ENCODE measurements at regions not wholly inside any gene's neighbourhood (a gene's known extent, or its start where the extent isn't known, plus 50 kb on each side); places are given as distances from the start of the nearest gene placed in this dataset.
"Not testable (repeated sequence)": the region's sequence is repeated elsewhere in the genome, so short reads cannot be mapped to it uniquely, and the experiment has no call there.

DNA sequence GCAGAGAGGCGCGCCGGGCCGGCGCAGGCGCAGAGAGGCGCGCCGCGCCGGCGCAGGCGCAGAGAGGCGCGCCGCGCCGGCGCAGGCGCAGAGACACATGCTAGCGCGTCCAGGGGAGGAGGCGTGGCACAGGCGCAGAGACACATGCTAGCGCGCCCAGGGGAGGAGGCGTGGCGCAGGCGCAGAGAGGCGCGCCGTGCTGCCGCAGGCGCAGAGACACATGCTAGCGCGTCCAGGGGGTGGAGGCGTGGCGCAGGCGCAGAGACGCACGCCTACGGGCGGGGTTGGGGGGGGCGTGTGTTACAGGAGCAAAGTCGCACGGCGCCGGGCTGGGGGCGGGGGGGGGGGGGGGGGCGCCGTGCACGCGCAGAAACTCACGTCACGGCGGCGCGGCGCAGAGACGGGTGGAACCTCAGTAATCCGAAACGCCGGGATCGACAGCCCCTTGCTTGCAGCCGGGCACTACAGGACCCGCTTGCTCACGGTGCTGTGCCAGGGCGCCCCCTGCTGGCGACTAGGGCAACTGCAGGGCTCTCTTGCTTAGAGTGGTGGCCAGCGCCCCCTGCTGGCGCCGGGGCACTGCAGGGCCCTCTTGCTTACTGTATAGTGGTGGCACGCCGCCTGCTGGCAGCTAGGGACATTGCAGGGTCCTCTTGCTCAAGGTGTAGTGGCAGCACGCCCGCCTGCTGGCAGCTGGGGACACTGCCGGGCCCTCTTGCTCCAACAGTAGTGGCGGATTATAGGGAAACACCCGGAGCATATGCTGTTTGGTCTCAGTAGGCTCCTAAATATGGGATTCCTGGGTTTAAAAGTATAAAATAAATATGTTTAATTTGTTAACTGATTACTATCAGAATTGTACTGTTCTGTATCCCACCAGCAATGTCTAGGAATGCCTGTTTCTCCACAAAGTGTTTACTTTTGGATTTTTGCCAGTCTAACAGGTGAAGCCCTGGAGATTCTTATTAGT is 269.9 kb downstream of the OR4F29 start:
- not testable (repeated sequence) for H3K27me3 Mint-ChIP-seq (ENCODE audit: insufficient read depth); DNase-seq
- TF ChIP-seq, protein P1, sequence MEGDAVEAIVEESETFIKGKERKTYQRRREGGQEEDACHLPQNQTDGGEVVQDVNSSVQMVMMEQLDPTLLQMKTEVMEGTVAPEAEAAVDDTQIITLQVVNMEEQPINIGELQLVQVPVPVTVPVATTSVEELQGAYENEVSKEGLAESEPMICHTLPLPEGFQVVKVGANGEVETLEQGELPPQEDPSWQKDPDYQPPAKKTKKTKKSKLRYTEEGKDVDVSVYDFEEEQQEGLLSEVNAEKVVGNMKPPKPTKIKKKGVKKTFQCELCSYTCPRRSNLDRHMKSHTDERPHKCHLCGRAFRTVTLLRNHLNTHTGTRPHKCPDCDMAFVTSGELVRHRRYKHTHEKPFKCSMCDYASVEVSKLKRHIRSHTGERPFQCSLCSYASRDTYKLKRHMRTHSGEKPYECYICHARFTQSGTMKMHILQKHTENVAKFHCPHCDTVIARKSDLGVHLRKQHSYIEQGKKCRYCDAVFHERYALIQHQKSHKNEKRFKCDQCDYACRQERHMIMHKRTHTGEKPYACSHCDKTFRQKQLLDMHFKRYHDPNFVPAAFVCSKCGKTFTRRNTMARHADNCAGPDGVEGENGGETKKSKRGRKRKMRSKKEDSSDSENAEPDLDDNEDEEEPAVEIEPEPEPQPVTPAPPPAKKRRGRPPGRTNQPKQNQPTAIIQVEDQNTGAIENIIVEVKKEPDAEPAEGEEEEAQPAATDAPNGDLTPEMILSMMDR (IDR thresholded peaks at IDR 0.05), result peak; percentile 73

DNA sequence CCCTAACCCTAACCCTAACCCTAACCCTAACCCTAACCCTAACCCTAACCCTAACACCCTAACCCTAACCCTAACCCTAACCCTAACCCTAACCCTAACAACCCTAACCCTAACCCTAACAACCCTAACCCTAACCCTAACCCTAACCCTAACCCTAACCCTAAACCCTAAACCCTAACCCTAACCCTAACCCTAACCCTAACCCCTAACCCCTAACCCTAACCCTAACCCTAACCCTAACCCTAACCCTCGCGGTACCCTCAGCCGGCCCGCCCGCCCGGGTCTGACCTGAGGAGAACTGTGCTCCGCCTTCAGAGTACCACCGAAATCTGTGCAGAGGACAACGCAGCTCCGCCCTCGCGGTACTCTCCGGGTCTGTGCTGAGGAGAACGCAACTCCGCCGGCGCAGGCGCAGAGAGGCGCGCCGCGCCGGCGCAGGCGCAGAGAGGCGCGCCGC is 270.7 kb downstream of the OR4F29 start:
- not testable (repeated sequence) for H3K4me3 Mint-ChIP-seq; H3K27ac Mint-ChIP-seq; H3K27me3 Mint-ChIP-seq (ENCODE audit: insufficient read depth); H3K36me3 Mint-ChIP-seq (ENCODE audit: low read depth); H3K4me1 Mint-ChIP-seq (ENCODE audit: low read depth); H3K9me3 Mint-ChIP-seq; DNase-seq

More for the DNA sequence above, 269.9 kb downstream of the OR4F29 start:
- not testable (repeated sequence) for H3K27ac Mint-ChIP-seq; H3K4me3 Mint-ChIP-seq; H3K36me3 Mint-ChIP-seq (ENCODE audit: low read depth); H3K9me3 Mint-ChIP-seq; H3K4me1 Mint-ChIP-seq (ENCODE audit: low read depth)

DNA sequence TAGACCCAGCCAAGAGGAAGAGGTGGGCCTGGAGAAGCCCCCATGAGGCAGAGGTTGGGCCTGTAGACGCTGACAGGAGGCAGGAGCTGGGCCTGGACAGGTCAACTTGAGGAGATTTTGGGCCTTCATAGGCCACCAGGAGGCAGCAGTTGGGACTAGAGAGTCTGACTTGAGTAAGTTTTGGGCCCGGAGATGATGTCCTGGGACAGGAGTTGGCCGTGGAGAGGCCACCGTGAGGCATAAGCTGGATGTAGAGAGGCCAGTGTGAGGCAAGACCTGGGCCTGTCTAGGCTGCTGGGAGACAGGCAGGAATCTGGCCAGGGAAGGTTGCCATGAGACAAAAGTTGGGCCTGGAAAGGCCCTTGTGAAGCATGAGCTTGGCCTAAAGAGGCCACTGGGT is 312.6 kb downstream of the OR4F29 start:
- H3K27me3 Mint-ChIP-seq (ENCODE audit: insufficient read depth); H3K36me3 Mint-ChIP-seq (ENCODE audit: low read depth); H3K27ac Mint-ChIP-seq; H3K4me1 Mint-ChIP-seq (ENCODE audit: low read depth); H3K9me3 Mint-ChIP-seq; H3K4me3 Mint-ChIP-seq; DNase-seq: not testable (repeated sequence)

DNA sequence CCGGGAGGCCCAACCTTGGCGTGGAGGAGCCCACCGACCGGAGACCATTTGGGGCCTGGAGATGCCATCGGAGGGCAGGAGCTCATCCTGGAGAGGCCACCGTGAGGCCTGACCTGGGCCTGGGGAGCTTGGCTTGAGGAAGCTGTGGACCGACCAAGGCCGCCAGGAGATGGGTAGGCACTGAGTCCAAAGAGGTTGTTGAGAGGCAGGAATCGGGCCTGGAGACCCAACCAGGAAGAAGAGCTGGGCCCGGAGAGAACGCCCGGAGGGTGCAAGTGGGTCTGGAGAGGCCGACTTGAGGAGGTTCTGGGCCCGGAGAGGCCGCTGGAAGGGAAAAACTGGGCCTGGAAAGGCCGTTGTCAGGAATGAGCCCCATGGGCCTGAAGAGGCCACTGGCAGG is 313.8 kb downstream of the OR4F29 start:
- H3K27ac Mint-ChIP-seq; H3K36me3 Mint-ChIP-seq (ENCODE audit: low read depth); DNase-seq; H3K4me1 Mint-ChIP-seq (ENCODE audit: low read depth); H3K27me3 Mint-ChIP-seq (ENCODE audit: insufficient read depth); H3K4me3 Mint-ChIP-seq; H3K9me3 Mint-ChIP-seq: not testable (repeated sequence)

DNA sequence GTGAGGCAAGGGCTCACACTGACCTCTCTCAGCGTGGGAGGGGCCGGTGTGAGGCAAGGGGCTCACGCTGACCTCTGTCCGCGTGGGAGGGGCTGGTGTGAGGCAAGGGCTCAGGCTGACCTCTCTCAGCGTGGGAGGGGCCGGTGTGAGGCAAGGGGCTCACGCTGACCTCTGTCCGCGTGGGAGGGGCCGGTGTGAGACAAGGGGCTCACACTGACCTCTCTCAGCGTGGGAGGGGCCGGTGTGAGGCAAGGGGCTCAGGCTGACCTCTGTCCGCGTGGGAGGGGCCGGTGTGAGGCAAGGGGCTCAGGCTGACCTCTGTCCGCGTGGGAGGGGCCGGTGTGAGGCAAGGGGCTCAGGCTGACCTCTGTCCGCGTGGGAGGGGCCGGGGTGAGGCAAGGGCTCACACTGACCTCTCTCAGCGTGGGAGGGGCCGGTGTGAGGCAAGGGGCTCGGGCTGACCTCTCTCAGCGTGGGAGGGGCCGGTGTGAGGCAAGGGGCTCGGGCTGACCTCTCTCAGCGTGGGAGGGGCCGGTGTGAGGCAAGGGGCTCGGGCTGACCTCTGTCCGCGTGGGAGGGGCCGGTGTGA is 315.0 kb downstream of the OR4F29 start:
- H3K4me1 Mint-ChIP-seq (ENCODE audit: low read depth); H3K9me3 Mint-ChIP-seq; H3K4me3 Mint-ChIP-seq; H3K27me3 Mint-ChIP-seq (ENCODE audit: insufficient read depth); H3K27ac Mint-ChIP-seq; H3K36me3 Mint-ChIP-seq (ENCODE audit: low read depth); DNase-seq: not testable (repeated sequence)

DNA sequence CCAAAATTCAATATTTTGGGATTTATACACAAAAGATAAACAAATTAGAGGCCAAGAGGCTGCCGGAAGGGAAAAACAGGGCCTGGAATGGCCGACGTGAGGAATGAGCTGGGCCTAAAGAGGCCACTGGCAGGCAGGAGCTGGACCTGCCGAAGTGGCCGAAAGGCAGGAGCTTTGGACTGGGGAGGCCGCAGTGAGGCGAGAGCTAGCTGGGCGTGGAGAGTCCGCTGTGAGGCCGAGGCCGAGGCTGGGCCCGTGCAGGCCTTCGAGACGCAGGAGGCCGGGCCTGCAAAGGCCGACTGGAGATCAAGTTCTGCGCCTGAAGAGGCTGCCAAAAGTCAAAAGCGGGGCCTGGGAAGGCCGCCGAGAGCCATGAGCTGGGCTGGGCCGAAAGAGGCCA is 316.5 kb downstream of the OR4F29 start:
- not testable (repeated sequence) for H3K36me3 Mint-ChIP-seq (ENCODE audit: low read depth); H3K4me3 Mint-ChIP-seq; H3K27me3 Mint-ChIP-seq (ENCODE audit: insufficient read depth); H3K27ac Mint-ChIP-seq; H3K4me1 Mint-ChIP-seq (ENCODE audit: low read depth); H3K9me3 Mint-ChIP-seq; DNase-seq

DNA sequence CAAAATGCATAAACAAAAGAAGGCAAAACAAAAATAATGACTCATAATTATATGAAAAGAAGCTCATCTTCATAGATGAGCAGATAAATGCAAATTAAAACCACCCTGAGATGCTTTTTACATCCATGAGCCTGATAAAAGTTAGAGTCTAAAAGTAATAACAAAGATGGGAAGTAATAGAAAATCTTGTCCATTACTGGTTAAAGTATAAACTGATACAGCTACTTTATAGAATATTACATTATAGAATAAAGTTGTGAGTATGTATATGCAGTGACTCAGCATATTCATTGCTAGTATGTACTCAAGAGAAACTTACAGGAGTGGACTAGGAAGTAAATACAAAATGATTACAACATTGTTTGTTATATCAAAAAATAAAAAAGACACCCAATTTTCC is 333.0 kb downstream of the OR4F29 start:
- H3K9me3 Mint-ChIP-seq; H3K27me3 Mint-ChIP-seq (ENCODE audit: insufficient read depth); H3K27ac Mint-ChIP-seq; H3K4me3 Mint-ChIP-seq; H3K4me1 Mint-ChIP-seq (ENCODE audit: low read depth); H3K36me3 Mint-ChIP-seq (ENCODE audit: low read depth); DNase-seq: not testable (repeated sequence)

DNA sequence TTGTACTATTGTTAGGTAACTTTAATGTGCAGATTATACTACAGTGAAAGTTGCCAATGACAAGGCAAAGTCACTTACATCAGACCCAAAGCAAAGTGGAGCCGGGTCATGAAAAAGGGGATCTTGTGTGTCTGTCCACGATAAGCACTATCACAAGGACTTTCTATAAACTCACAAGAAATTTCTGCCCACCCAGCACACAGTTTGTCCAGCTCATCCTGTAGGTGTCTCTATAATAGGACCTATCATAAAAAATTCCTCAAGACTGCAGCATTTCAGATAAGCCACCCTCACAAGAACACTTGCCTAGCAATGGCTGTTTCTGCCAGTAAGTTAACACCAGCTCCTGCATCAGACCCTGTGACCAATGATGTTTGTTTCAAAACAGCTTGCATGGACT is 335.9 kb downstream of the OR4F29 start:
- DNase-seq; H3K36me3 Mint-ChIP-seq (ENCODE audit: low read depth); H3K27ac Mint-ChIP-seq; H3K4me3 Mint-ChIP-seq; H3K9me3 Mint-ChIP-seq; H3K27me3 Mint-ChIP-seq (ENCODE audit: insufficient read depth); H3K4me1 Mint-ChIP-seq (ENCODE audit: low read depth): not testable (repeated sequence)

DNA sequence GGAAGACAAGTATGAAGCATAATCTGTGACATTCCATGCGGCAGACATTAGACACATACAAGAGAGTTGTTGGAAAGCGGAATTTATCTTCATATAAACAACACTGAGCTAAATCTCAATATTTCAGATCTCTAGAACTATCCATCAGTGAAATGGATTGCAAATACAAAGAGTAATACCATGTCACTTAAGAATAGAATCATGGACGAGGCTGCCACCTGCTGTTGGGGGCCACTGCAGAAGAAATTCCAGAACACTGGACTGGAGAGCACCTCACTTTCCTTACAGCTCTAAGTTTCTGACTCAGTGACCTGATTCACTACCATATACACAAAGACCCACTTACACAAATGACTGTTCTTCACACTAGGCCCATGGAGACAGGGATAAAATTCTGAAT is 346.7 kb downstream of the OR4F29 start:
- peak; percentile 1 for DNase-seq
- not testable (repeated sequence) for H3K27ac Mint-ChIP-seq; H3K4me1 Mint-ChIP-seq (ENCODE audit: low read depth); H3K36me3 Mint-ChIP-seq (ENCODE audit: low read depth); H3K27me3 Mint-ChIP-seq (ENCODE audit: insufficient read depth); H3K4me3 Mint-ChIP-seq; H3K9me3 Mint-ChIP-seq

DNA sequence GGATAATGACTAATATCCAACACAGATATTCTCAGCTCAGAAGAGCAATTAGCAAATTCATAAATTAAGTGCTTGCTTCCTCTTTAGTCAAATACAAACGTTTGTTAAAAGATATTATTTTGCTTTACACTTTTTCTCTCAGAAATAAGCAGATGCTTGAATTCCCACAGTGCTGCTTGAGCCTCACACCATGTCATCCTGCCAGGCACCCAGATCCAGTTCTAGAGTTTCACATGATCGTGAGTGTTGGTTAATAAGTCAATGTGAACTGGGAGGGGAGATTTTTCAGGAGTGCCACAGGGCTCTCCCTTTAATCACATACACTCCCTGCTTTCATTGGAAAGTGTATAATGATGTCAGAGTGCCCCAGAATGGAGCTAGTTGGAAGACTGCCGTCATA is 352.0 kb downstream of the OR4F29 start:
- not testable (repeated sequence) for H3K27ac Mint-ChIP-seq; H3K4me1 Mint-ChIP-seq (ENCODE audit: low read depth); DNase-seq; H3K4me3 Mint-ChIP-seq; H3K36me3 Mint-ChIP-seq (ENCODE audit: low read depth); H3K27me3 Mint-ChIP-seq (ENCODE audit: insufficient read depth); H3K9me3 Mint-ChIP-seq

DNA sequence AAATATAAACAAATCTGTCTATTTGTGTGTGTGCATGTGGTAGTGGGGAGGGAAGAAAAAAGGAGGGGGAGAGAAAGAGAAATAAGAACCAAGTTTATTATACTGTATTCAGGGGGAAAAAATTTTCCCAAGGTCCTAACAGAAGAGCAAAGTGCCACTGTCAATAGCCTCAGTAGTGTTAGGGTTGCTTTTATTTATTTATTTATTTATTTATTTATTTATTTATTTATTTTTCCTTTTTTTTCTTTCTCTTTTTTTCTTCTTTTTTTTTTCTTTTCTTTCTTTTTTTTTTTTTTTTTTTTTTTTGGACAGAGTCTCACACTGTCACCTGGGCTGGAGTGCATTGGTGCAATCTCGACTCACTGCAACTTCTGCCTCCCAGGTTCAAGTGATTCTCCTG is 352.7 kb downstream of the OR4F29 start:
- H3K4me1 Mint-ChIP-seq (ENCODE audit: low read depth); H3K4me3 Mint-ChIP-seq; H3K27ac Mint-ChIP-seq; H3K9me3 Mint-ChIP-seq; H3K27me3 Mint-ChIP-seq (ENCODE audit: insufficient read depth); DNase-seq; H3K36me3 Mint-ChIP-seq (ENCODE audit: low read depth): not testable (repeated sequence)

DNA sequence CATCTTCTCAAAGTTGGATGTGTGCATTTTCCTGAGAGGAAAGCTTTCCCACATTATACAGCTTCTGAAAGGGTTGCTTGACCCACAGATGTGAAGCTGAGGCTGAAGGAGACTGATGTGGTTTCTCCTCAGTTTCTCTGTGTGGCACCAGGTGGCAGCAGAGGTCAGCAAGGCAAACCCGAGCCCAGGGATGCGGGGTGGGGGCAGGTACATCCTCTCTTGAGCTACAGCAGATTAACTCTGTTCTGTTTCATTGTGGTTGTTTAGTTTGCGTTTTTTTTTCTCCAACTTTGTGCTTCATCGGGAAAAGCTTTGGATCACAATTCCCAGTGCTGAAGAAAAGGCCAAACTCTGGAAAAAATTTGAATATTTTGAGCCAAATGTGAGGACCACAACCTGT is 360.2 kb downstream of the OR4F29 start:
- H3K36me3 Mint-ChIP-seq (ENCODE audit: low read depth); H3K27ac Mint-ChIP-seq; H3K4me3 Mint-ChIP-seq; H3K27me3 Mint-ChIP-seq (ENCODE audit: insufficient read depth); H3K4me1 Mint-ChIP-seq (ENCODE audit: low read depth); DNase-seq; H3K9me3 Mint-ChIP-seq: not testable (repeated sequence)

DNA sequence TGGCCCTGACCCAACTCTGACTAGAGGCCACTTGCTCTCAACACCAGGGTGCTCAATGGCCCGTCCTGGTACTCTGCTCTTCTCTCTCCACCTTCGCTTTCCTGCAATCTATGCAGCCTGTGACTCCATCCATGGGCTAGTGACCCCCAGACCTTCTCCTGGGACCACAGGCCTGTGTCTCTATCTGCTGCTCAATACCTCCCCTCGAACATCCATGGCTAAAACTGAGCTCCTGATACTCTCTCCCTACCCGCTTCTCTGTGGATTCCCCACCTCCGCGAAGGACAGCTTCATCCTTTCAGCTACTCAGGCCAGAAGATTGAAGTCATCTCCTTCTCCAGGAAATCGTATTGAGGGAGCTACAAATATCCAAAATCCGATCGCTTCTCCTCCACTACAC is 363.4 kb downstream of the OR4F29 start:
- H3K9me3 Mint-ChIP-seq, H3K4me3 Mint-ChIP-seq: not testable (repeated sequence)

More for the DNA sequence above, 363.4 kb downstream of the OR4F29 start:
- not testable (repeated sequence) for DNase-seq; H3K27me3 Mint-ChIP-seq (ENCODE audit: insufficient read depth); H3K27ac Mint-ChIP-seq; H3K4me1 Mint-ChIP-seq (ENCODE audit: low read depth); H3K36me3 Mint-ChIP-seq (ENCODE audit: low read depth)

Measured in HFFc6 (cell line).